ENCODE measurements at regions not wholly inside any gene's neighbourhood (a gene's known extent, or its start where the extent isn't known, plus 50 kb on each side); places are given as distances from the start of the nearest gene placed in this dataset.
"Not testable (repeated sequence)": the region's sequence is repeated elsewhere in the genome, so short reads cannot be mapped to it uniquely, and the experiment has no call there.

GRCh38 chr1:5125208-5125607, 470.8 kb downstream of the AJAP1 start:
- Histone ChIP-seq H3K27ac (no peak overlapping the region), H3K9ac (no peak overlapping the region), H3K27me3 (ENCODE audit: control insufficient read depth, insufficient read depth, low read length) (no peaks in the 10 kb centered on the region), H3K4me1 (no peaks in the 10 kb centered on the region), H3K9me3 (ENCODE audit: control insufficient read depth, low read length) (no peaks in the 10 kb centered on the region), H3K36me3 (ENCODE audit: control insufficient read depth, insufficient read depth, low read length) (no peaks in the 10 kb centered on the region), H3K79me2 (no peaks in the 10 kb centered on the region), H2AFZ (no peak overlapping the region), H3K4me2 (ENCODE audit: low read length) (no peak overlapping the region), H3K4me3 (ENCODE audit: low read depth, low read length) (no peak overlapping the region)
- TF ChIP-seq CTCF (IDR thresholded peaks at IDR 0.05) = no peak

GRCh38 chr1:5120559-5120958, 466.1 kb downstream of the AJAP1 start:
- H3K27ac ChIP-seq = no peak overlapping the region
- H3K36me3 ChIP-seq (ENCODE audit: control insufficient read depth, insufficient read depth, low read length) = no peaks in the 10 kb centered on the region
- H3K4me1 ChIP-seq = no peaks in the 10 kb centered on the region
- H3K9ac ChIP-seq = no peak overlapping the region
- no peaks in the 10 kb centered on the region for H3K27me3 ChIP-seq (ENCODE audit: control insufficient read depth, insufficient read depth, low read length)
- no peak for TF ChIP-seq CTCF (IDR thresholded peaks at IDR 0.05)
- H3K9me3 ChIP-seq (ENCODE audit: control insufficient read depth, low read length) = no peaks in the 10 kb centered on the region
- no peak overlapping the region for H3K4me3 ChIP-seq (ENCODE audit: low read depth, low read length)
- H3K4me2 ChIP-seq (ENCODE audit: low read length) = no peak overlapping the region
- H2AFZ ChIP-seq = no peak overlapping the region
- H3K79me2 ChIP-seq = no peaks in the 10 kb centered on the region

- Histone ChIP-seq H3K36me3 (ENCODE audit: control insufficient read depth, insufficient read depth, low read length) (no peaks in the 10 kb centered on the region), H3K27ac (no peak overlapping the region), H3K9ac (no peak overlapping the region), H3K4me1 (no peaks in the 10 kb centered on the region), H2AFZ (no peak overlapping the region), H3K4me3 (ENCODE audit: low read depth, low read length) (no peak overlapping the region), H3K9me3 (ENCODE audit: control insufficient read depth, low read length) (no peaks in the 10 kb centered on the region), H3K27me3 (ENCODE audit: control insufficient read depth, insufficient read depth, low read length) (no peaks in the 10 kb centered on the region), H3K79me2 (no peaks in the 10 kb centered on the region), H3K4me2 (ENCODE audit: low read length) (no peak overlapping the region)
- peak; percentile 25 for TF ChIP-seq CTCF (IDR thresholded peaks at IDR 0.05)
These were observed 465.2 kb downstream of the AJAP1 start for GRCh38 chr1:5119366-5120234.

- not testable (repeated sequence) for H3K27me3 ChIP-seq (ENCODE audit: control insufficient read depth, insufficient read depth, low read length); H3K9ac ChIP-seq; H3K36me3 ChIP-seq (ENCODE audit: control insufficient read depth, insufficient read depth, low read length); H3K9me3 ChIP-seq (ENCODE audit: control insufficient read depth, low read length); H2AFZ ChIP-seq; H3K4me1 ChIP-seq; H3K79me2 ChIP-seq; H3K27ac ChIP-seq; H3K4me3 ChIP-seq (ENCODE audit: low read depth, low read length); H3K4me2 ChIP-seq (ENCODE audit: low read length)
These were observed 464.4 kb downstream of the AJAP1 start for GRCh38 chr1:5118771-5119170.

- H3K9me3 ChIP-seq (ENCODE audit: control insufficient read depth, low read length); H3K4me2 ChIP-seq (ENCODE audit: low read length); H3K9ac ChIP-seq; H3K27me3 ChIP-seq (ENCODE audit: control insufficient read depth, insufficient read depth, low read length); H3K36me3 ChIP-seq (ENCODE audit: control insufficient read depth, insufficient read depth, low read length); H3K79me2 ChIP-seq; H3K4me3 ChIP-seq (ENCODE audit: low read depth, low read length); H3K27ac ChIP-seq; H2AFZ ChIP-seq; H3K4me1 ChIP-seq: not testable (repeated sequence)
These were observed 463.9 kb downstream of the AJAP1 start for GRCh38 chr1:5118292-5118691.

GRCh38 chr1:5111581-5111980, 457.2 kb downstream of the AJAP1 start:
- no peak overlapping the region for H3K27ac ChIP-seq
- no peak overlapping the region for H3K4me2 ChIP-seq (ENCODE audit: low read length)
- no peaks in the 10 kb centered on the region for H3K79me2 ChIP-seq
- no peaks in the 10 kb centered on the region for H3K9me3 ChIP-seq (ENCODE audit: control insufficient read depth, low read length)
- no peaks in the 10 kb centered on the region for H3K4me1 ChIP-seq
- no peaks in the 10 kb centered on the region for H3K27me3 ChIP-seq (ENCODE audit: control insufficient read depth, insufficient read depth, low read length)
- H3K4me3 ChIP-seq (ENCODE audit: low read depth, low read length) = no peak overlapping the region
- H2AFZ ChIP-seq = no peak overlapping the region
- no peak overlapping the region for H3K9ac ChIP-seq
- no peaks in the 10 kb centered on the region for H3K36me3 ChIP-seq (ENCODE audit: control insufficient read depth, insufficient read depth, low read length)
- TF ChIP-seq CTCF (IDR thresholded peaks at IDR 0.05) = no peak
